ENCODE measurements at regions not wholly inside any gene's neighbourhood (a gene's known extent, or its start where the extent isn't known, plus 50 kb on each side); places are given as distances from the start of the nearest gene placed in this dataset.
A peak's percentile ranks its signal among the peaks of the same experiment; 100 is the strongest.

- Histone ChIP-seq H3K36me3 (no peaks in the 10 kb centered on the region), H3K4me3 (no peak overlapping the region), H3K9me3 (no peaks in the 10 kb centered on the region), H3K27me3 (peaks cover 47% of the 10 kb centered on the region)
- DNase-seq: no peak
These were observed 209.9 kb upstream of the ROPN1 start for GRCh38 chr3:124201786-124202185.

- no peaks in the 10 kb centered on the region for H3K9me3 ChIP-seq
- DNase-seq: peak; percentile 15
- H3K27me3 ChIP-seq: peaks cover 48% of the 10 kb centered on the region
- no peak overlapping the region for H3K4me3 ChIP-seq
- H3K36me3 ChIP-seq: no peaks in the 10 kb centered on the region
These were observed 210.8 kb upstream of the ROPN1 start for GRCh38 chr3:124202754-124203153.

DNA sequence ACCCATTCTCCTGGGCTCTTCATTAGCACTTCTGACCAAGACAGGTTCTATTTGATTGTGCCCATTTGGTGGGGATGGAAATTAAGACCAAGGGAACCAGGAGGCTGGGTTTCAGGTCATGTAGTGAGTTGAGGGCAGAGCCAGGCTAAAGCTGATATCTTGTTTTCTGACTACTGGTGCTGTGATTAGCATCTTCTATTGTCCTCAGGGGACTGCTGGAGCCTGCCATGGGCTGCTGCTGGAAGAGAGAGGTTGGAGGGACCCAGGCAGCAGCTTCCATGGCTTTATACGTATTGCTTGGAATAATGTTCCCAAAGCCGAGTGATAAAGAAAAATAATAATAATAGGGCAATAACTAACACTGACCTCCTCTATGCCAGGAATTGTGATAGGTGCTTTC lies 211.4 kb upstream of the ROPN1 start:
- peaks cover 44% of the 10 kb centered on the region for H3K27me3 ChIP-seq
- no peaks in the 10 kb centered on the region for H3K9me3 ChIP-seq
- no peak for DNase-seq
- H3K36me3 ChIP-seq: no peaks in the 10 kb centered on the region
- no peak overlapping the region for H3K4me3 ChIP-seq

GRCh38 chr3:124206225-124207055 lies 214.5 kb upstream of the ROPN1 start:
- Histone ChIP-seq H3K36me3 (no peaks in the 10 kb centered on the region), H3K4me3 (no peak overlapping the region), H3K27me3 (peaks cover 43% of the 10 kb centered on the region), H3K9me3 (no peaks in the 10 kb centered on the region)
- no peak for DNase-seq

GRCh38 chr3:124207077-124207476 lies 215.2 kb upstream of the ROPN1 start:
- Histone ChIP-seq H3K27me3 (peaks cover 42% of the 10 kb centered on the region), H3K4me3 (no peak overlapping the region), H3K9me3 (no peaks in the 10 kb centered on the region), H3K36me3 (no peaks in the 10 kb centered on the region)
- no peak for DNase-seq

DNA sequence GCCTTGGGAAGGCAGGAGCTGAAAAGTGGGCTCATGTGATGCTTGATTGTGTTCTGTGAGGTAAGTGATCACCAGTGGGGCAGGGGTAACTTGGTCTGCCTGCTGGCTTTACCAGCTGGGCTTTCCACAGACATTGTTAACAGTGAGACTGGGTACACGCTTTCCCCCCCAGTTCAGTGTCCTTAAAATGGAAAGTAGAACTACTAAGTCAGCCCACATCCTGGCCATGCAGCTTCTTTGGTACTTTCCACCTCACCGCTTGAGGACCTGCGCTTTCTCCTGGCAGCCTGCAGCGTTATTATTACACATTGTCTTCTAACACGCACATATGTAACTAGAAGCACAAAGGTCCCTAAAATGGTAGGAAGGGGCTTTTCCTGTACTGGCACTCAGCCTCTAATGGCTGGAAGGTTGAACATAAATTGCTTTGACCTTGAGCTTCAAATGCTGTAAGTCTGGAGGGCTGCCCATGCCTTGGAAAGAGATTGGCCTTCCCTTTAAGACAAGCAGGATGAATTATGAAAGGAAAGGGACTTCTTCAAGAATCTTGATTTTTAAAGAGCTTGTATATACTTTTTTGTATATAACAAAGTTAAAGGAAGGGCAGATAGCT lies 216.1 kb upstream of the ROPN1 start:
- no peak for DNase-seq
- no peak overlapping the region for H3K4me3 ChIP-seq

GRCh38 chr3:124209426-124209825 lies 217.5 kb upstream of the ROPN1 start:
- H3K4me3 ChIP-seq: no peak overlapping the region
- peaks cover 37% of the 10 kb centered on the region for H3K27me3 ChIP-seq
- H3K36me3 ChIP-seq: no peaks in the 10 kb centered on the region
- DNase-seq: no peak
- H3K9me3 ChIP-seq: no peaks in the 10 kb centered on the region

More for the DNA sequence above, 216.1 kb upstream of the ROPN1 start:
- Histone ChIP-seq H3K36me3 (no peaks in the 10 kb centered on the region), H3K9me3 (no peaks in the 10 kb centered on the region), H3K27me3 (peaks cover 36% of the 10 kb centered on the region)

DNA sequence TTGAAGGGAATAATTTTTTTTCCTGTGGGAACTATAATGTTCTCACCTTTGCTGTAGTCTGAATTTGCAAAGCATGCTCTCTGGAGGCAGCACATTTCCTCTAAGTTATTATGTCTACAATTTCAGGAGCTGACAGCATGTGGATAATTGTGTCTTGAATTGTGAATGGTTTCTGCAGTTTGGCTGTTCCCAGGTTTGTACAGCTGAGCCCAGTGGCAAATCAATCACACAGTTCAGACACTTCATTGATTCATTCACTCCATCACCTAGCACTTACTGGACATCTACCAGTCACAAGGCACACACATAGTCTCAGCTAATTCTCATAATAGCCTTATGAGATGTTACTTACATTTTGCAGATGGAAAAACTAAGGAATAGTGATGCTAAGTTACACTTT lies 219.0 kb upstream of the ROPN1 start:
- no peak for DNase-seq
- no peaks in the 10 kb centered on the region for H3K36me3 ChIP-seq
- no peaks in the 10 kb centered on the region for H3K9me3 ChIP-seq
- no peak overlapping the region for H3K4me3 ChIP-seq
- peaks cover 24% of the 10 kb centered on the region for H3K27me3 ChIP-seq

- Histone ChIP-seq H3K36me3 (no peaks in the 10 kb centered on the region), H3K27me3 (peaks cover 18% of the 10 kb centered on the region), H3K9me3 (no peaks in the 10 kb centered on the region), H3K4me3 (no peak overlapping the region)
- no peak for DNase-seq
These were observed 221.7 kb upstream of the ROPN1 start for GRCh38 chr3:124213641-124214040.

GRCh38 chr3:124217542-124217941 lies 225.6 kb upstream of the ROPN1 start:
- H3K27me3 ChIP-seq: peaks cover 14% of the 10 kb centered on the region
- no peak overlapping the region for H3K4me3 ChIP-seq
- DNase-seq: peak; percentile 59
- no peaks in the 10 kb centered on the region for H3K9me3 ChIP-seq
- H3K36me3 ChIP-seq: no peaks in the 10 kb centered on the region

DNA sequence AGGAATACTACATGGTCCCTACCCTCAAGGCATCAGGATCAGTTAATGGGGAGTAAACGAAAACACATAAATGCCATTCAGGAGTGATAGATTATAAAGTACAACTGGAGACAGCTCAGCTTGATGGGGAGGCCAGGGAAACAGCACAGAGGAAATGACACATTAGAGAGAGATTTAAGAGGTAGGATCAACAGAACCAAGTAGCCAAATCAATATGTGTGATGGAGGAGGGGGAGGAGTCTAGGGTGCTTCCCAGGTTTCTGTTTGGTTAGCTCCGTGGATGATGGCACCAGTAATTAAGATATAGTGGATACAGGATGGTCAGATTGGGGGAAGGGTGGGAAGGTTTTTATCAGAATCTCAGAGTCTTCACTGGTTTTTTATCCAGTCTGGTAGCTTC lies 229.5 kb upstream of the ROPN1 start:
- no peak for DNase-seq
- Histone ChIP-seq H3K4me3 (no peak overlapping the region), H3K9me3 (no peaks in the 10 kb centered on the region), H3K27me3 (peaks cover 5% of the 10 kb centered on the region; the same call in 1 of the 2 replicates), H3K36me3 (no peaks in the 10 kb centered on the region)

- no peak overlapping the region for H3K4me3 ChIP-seq
- no peaks in the 10 kb centered on the region for H3K36me3 ChIP-seq
- 0 out of 2 replicates have a peak, but pooled peaks cover 1% of the 10 kb centered on the region for H3K27me3 ChIP-seq
- H3K9me3 ChIP-seq: 0 out of 2 replicates have a peak, but pooled peaks cover 3% of the 10 kb centered on the region
- DNase-seq: no peak
These were observed 231.9 kb upstream of the ROPN1 start for GRCh38 chr3:124223853-124224252.

GRCh38 chr3:124227150-124227630 lies 235.3 kb upstream of the ROPN1 start:
- Histone ChIP-seq H3K27me3 (peaks cover 8% of the 10 kb centered on the region), H3K9me3 (0 out of 2 replicates have a peak, but pooled peaks cover 3% of the 10 kb centered on the region), H3K36me3 (no peaks in the 10 kb centered on the region), H3K4me3 (no peak overlapping the region)
- no peak for DNase-seq

DNA sequence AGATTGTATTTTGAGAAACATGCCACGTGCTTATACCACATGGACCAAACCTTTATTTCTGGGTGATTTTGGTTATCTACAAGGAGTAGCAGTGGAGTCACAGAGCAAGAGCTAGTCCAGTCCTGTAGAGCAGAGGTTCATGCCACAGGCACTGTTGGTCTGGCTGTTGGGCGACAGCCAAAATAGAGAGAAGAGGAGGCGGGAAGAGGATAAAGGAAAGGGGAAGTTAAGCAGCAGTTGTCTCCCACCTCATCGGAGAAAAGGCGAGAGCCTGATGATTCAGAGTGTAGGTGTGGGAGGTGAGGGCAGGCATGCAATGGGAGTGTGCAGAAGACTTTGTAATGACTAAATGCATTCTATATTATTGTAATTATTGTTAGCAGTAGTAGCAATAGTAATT lies 237.5 kb upstream of the ROPN1 start:
- Histone ChIP-seq H3K4me3 (no peak overlapping the region), H3K36me3 (no peaks in the 10 kb centered on the region)

GRCh38 chr3:124229836-124230235 lies 237.9 kb upstream of the ROPN1 start:
- Histone ChIP-seq H3K36me3 (no peaks in the 10 kb centered on the region), H3K9me3 (0 out of 2 replicates have a peak, but pooled peaks cover 3% of the 10 kb centered on the region), H3K4me3 (no peak overlapping the region), H3K27me3 (peaks cover 17% of the 10 kb centered on the region)
- no peak for DNase-seq

More for the DNA sequence above, 237.5 kb upstream of the ROPN1 start:
- DNase-seq: no peak
- Histone ChIP-seq H3K9me3 (0 out of 2 replicates have a peak, but pooled peaks cover 3% of the 10 kb centered on the region), H3K27me3 (peaks cover 17% of the 10 kb centered on the region)

- no peak for DNase-seq
- H3K27me3 ChIP-seq: peaks cover 17% of the 10 kb centered on the region
- no peak overlapping the region for H3K4me3 ChIP-seq
- H3K36me3 ChIP-seq: no peaks in the 10 kb centered on the region
- H3K9me3 ChIP-seq: 0 out of 2 replicates have a peak, but pooled peaks cover 3% of the 10 kb centered on the region
These were observed 238.5 kb upstream of the ROPN1 start for GRCh38 chr3:124230432-124230831.

GRCh38 chr3:124230998-124231397 lies 239.1 kb upstream of the ROPN1 start:
- no peaks in the 10 kb centered on the region for H3K36me3 ChIP-seq
- DNase-seq: no peak

More at GRCh38 chr3:124230998-124231397, 239.1 kb upstream of the ROPN1 start:
- H3K27me3 ChIP-seq: peaks cover 17% of the 10 kb centered on the region
- H3K9me3 ChIP-seq: 0 out of 2 replicates have a peak, but pooled peaks cover 3% of the 10 kb centered on the region
- H3K4me3 ChIP-seq: no peak overlapping the region
